GM23248 (cell line): ENCODE measurements at regions not wholly inside any gene's neighbourhood (a gene's known extent, or its start where the extent isn't known, plus 50 kb on each side); places are given as distances from the start of the nearest gene placed in this dataset.

ENCODE experiments used
- EZH2 ChIP-seq: fragments of 200-600 bp; sonication (generic); IDR thresholded peaks from 2 replicates; pipeline ENCODE4 v1.6.1; 2018; ENCODE audit warnings: antibody characterized with exemption, mild to moderate bottlenecking; ENCODE audit not compliant: insufficient read depth, poor library complexity, severe bottlenecking
- EZH2phosphoT487 ChIP-seq: fragments of 200-600 bp; sonication (generic); IDR thresholded peaks from 2 replicates; pipeline ENCODE4 v1.6.1; 2018; ENCODE audit warnings: antibody characterized with exemption, moderate library complexity, mild to moderate bottlenecking, low read depth; ENCODE audit not compliant: insufficient read depth

DNA sequence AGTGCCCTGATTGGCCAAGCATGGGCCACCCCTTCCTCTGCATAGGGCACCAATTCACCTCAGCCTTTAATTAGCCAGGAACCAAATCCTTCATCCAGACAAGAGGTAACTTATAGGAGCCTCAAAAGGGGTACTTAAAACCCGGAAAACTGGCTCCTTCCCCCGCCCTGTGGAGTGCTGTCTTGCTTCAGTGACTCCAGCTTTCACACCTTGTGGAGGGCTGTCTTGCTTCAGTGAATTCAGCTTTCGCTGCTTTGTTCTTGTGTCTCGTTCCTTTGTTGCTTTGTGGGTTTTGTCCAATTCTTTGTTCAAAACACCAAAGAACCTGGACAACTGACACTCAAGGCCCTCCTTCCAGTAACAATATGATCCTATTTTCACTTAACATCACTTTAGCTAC lies 82.2 kb upstream of the FRG1 start:
- no peak for TF ChIP-seq EZH2
- TF ChIP-seq EZH2phosphoT487: no peak
